GM18502 (cell line): ENCODE measurements at regions not wholly inside any gene's neighbourhood (a gene's known extent, or its start where the extent isn't known, plus 50 kb on each side); places are given as distances from the start of the nearest gene placed in this dataset.
"Not testable (repeated sequence)": the region's sequence is repeated elsewhere in the genome, so short reads cannot be mapped to it uniquely, and the experiment has no call there.

ENCODE experiments used
- ATAC-seq: cut with Tn5 transposase; IDR thresholded peaks from one replicate; pipeline ENCODE4 v1.9.1; 2021; ENCODE audit warnings: mild to moderate bottlenecking; ENCODE audit not compliant: unreplicated experiment, poor library complexity

- ATAC-seq, result peak; percentile 47
Observed at GRCh38 chr2:193869564-193869963, 1674.8 kb upstream of the TMEFF2 start.

GRCh38 chr2:193868833-193869232, 1674.1 kb upstream of the TMEFF2 start:
- ATAC-seq, result no peak

- no peak for ATAC-seq
Observed at GRCh38 chr2:193868132-193868531, 1673.4 kb upstream of the TMEFF2 start.

GRCh38 chr2:193867454-193867853, 1672.7 kb upstream of the TMEFF2 start:
- no peak for ATAC-seq

GRCh38 chr2:193861557-193861956, 1666.8 kb upstream of the TMEFF2 start:
- no peak for ATAC-seq

- ATAC-seq, result no peak
Observed at GRCh38 chr2:193847991-193848390, 1653.3 kb upstream of the TMEFF2 start.

- no peak for ATAC-seq
Observed at GRCh38 chr2:193847130-193847529, 1652.4 kb upstream of the TMEFF2 start.

GRCh38 chr2:193845604-193846003, 1650.9 kb upstream of the TMEFF2 start:
- no peak for ATAC-seq

GRCh38 chr2:193843675-193844074, 1648.9 kb upstream of the TMEFF2 start:
- ATAC-seq, result peak; percentile 62

- ATAC-seq, result no peak
Observed at GRCh38 chr2:193841384-193842150, 1646.8 kb upstream of the TMEFF2 start.

GRCh38 chr2:193837111-193837738, 1642.5 kb upstream of the TMEFF2 start:
- ATAC-seq, result no peak

- ATAC-seq, result not testable (repeated sequence)
Observed at GRCh38 chr2:193836424-193837006, 1641.8 kb upstream of the TMEFF2 start.

- ATAC-seq, result not testable (repeated sequence)
Observed at GRCh38 chr2:193833895-193834294, 1639.2 kb upstream of the TMEFF2 start.

GRCh38 chr2:193824474-193824873, 1629.7 kb upstream of the TMEFF2 start:
- no peak for ATAC-seq

- no peak for ATAC-seq
Observed at GRCh38 chr2:193818801-193819499, 1624.2 kb upstream of the TMEFF2 start.

- no peak for ATAC-seq
Observed at GRCh38 chr2:193816008-193816407, 1621.3 kb upstream of the TMEFF2 start.

- ATAC-seq, result no peak
Observed at GRCh38 chr2:193810533-193810932, 1615.8 kb upstream of the TMEFF2 start.

- ATAC-seq, result no peak
Observed at GRCh38 chr2:193808877-193809276, 1614.1 kb upstream of the TMEFF2 start.

GRCh38 chr2:193806088-193806774, 1611.5 kb upstream of the TMEFF2 start:
- no peak for ATAC-seq

GRCh38 chr2:193796847-193797246, 1602.1 kb upstream of the TMEFF2 start:
- no peak for ATAC-seq
